HUES6 (cell line): ENCODE measurements at regions not wholly inside any gene's neighbourhood (a gene's known extent, or its start where the extent isn't known, plus 50 kb on each side); places are given as distances from the start of the nearest gene placed in this dataset.

Experiments
- H3K27ac ChIP-seq: 2 replicates; pipeline ENCODE4 v1.7.0; 2013; ENCODE audit warnings: low read depth, mild to moderate bottlenecking, low read length, inconsistent platforms
- H3K27me3 ChIP-seq: 2 replicates; pipeline ENCODE4 v1.6.1; 2013; ENCODE audit warnings: low read length; ENCODE audit not compliant: control insufficient read depth, insufficient read depth
- H3K36me3 ChIP-seq: 2 replicates; pipeline ENCODE4 v1.6.1; 2013; ENCODE audit warnings: low read length; ENCODE audit not compliant: control insufficient read depth, insufficient read depth
- H3K4me1 ChIP-seq: 2 replicates; pipeline ENCODE4 v1.6.1; 2013; ENCODE audit warnings: low read length; ENCODE audit not compliant: control insufficient read depth, insufficient read depth
- H3K4me3 ChIP-seq: 2 replicates; pipeline ENCODE4 v1.5.1; 2013; ENCODE audit warnings: low read depth, low read length
- H3K9ac ChIP-seq: one replicate; pipeline ENCODE4 v1.6.1; 2013; ENCODE audit warnings: mild to moderate bottlenecking, low read length
- H3K9me3 ChIP-seq: 2 replicates; pipeline ENCODE4 v1.6.1; 2013; ENCODE audit warnings: low read depth, low read length; ENCODE audit not compliant: control insufficient read depth, insufficient read depth

DNA sequence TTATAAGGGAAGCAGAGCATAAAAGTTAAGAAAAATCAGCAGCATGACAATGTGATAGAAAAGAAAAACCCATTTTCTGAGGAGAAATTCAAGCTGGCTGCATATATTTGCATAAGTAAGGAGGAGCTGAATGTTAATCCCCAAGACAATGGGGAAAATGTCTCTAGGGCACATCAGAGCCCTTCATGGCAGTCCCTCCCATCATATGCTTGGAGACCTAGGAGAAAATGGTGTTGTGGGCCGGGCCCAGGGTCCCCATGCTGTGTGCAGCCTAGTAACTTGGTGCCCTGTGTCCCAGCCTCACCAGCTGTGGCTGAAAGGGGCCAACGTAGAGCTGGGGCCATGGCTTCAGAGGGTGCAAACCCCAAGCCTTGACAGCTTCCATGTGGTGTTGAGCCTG, 100.6 kb upstream of the PLPPR4 start:
- Histone ChIP-seq H3K27ac (no peak overlapping the region), H3K9me3 (no peaks in the 10 kb centered on the region), H3K4me3 (no peak overlapping the region), H3K9ac (no peak overlapping the region), H3K4me1 (no peaks in the 10 kb centered on the region), H3K27me3 (no peaks in the 10 kb centered on the region), H3K36me3 (no peaks in the 10 kb centered on the region)

DNA sequence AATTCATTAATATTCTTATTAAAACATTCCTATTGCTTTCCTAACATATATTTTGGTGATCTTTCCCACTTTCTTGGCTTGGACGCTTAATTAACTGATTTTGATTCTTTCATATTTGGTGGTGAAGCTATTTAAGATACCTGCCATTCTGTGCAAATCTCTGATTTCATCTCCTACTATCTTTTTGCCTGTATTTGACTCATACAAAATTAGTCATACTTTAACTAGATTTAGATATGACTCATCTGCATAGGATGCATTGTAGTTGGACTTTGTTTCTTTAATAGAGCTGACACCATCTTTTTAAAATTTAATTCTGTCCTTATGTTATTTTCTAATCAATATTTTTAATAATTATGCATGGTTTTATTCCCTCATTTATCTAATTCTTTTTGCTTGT, 93.8 kb upstream of the PLPPR4 start:
- Histone ChIP-seq H3K36me3 (no peaks in the 10 kb centered on the region), H3K4me1 (no peaks in the 10 kb centered on the region), H3K27me3 (no peaks in the 10 kb centered on the region), H3K9ac (no peak overlapping the region), H3K27ac (no peak overlapping the region), H3K4me3 (no peak overlapping the region), H3K9me3 (no peaks in the 10 kb centered on the region)

DNA sequence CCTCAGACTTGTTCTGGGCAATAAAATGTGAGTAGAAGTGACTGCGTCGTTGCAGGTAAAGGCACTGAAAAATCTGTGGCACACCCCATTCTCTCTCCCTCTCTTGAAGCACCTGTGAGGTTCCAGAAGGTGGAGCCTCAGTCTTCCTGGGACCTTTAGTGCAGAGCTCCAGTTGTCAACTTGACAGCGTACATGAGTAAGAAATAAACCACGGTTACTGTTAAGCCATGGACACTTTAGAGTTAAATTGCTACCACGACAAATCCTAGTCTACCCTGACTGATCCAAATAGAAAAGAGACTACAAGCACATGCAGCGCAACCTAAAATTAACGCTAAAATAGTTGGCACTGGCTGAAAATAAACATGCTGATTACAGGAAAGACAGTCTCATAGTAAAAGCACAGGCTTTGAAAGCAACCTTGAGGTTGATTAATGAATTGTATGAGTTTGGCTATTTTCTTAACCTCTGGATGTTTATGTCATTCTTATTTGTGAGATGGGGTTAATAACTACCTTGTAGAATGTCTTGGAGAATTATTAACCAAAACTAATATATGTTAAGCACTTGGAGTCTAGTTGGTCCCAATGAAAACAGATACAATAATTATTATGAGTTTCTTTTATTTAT, 93.0 kb upstream of the PLPPR4 start:
- Histone ChIP-seq H3K27ac (no peak overlapping the region), H3K27me3 (no peaks in the 10 kb centered on the region), H3K4me1 (no peaks in the 10 kb centered on the region), H3K9me3 (no peaks in the 10 kb centered on the region), H3K36me3 (no peaks in the 10 kb centered on the region), H3K4me3 (no peak overlapping the region), H3K9ac (no peak overlapping the region)

DNA sequence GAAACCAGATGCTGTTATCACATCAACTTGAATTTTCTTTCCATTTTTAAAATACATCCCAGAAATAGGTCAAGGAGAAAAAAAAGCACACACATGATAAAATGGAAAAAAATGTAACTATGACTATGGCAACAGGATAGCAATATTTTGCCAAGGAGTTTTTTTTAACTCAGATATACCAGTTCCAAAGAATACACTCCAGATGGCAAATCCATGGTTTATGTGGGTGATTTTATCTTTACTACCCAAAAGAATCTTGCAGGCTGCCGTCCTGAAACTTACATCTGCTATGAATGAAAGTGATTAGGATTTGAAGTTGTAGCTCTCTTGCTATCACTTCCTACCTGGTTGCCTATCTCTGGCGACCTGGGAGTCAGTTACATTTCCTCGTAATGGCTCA, 91.0 kb upstream of the PLPPR4 start:
- H3K9me3 ChIP-seq: no peaks in the 10 kb centered on the region

DNA sequence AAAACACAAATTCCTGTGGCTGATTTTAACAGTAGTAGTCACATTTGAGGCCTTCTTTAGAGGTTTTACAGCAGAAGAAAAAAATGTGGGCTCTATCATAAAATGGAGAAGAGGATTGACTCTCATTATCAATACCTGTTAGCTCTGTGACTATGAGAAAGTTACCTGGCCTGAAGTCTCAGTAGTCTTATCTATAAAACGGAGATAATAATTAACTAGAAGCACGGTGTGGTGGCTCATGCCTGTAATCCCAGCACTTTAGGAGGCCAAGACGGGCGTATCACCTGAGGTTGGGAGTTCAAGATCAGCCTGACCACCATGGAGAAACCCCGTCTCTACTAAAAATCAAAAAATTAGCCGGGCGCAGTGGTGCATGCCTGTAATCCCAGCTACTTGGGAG, 90.4 kb upstream of the PLPPR4 start:
- Histone ChIP-seq H3K36me3 (no peaks in the 10 kb centered on the region), H3K4me1 (no peaks in the 10 kb centered on the region), H3K4me3 (no peak overlapping the region), H3K9me3 (no peaks in the 10 kb centered on the region), H3K9ac (no peak overlapping the region), H3K27ac (no peak overlapping the region), H3K27me3 (no peaks in the 10 kb centered on the region)

More for the DNA sequence above, 91.0 kb upstream of the PLPPR4 start:
- no peaks in the 10 kb centered on the region for H3K4me1 ChIP-seq
- H3K27me3 ChIP-seq: no peaks in the 10 kb centered on the region
- H3K36me3 ChIP-seq: no peaks in the 10 kb centered on the region
- no peak overlapping the region for H3K27ac ChIP-seq
- H3K9ac ChIP-seq: no peak overlapping the region
- H3K4me3 ChIP-seq: no peak overlapping the region

DNA sequence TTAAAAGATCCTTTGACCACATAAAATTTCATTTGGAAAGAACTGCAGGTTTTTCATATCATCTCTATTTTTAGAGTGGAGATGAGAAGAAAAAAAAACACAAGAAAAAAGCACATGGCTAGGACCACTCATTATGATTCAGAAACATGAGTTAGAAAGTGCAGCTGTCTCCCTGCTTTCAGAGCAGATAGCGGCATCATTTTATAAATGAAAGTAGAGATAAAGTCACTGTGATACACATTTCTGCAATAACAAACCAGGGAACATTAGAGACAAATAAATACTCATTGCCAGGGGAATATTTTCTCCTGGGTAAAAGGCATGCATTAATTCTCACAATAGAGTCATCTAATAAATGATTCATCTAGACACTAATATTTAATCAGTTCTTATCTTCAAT, 87.5 kb upstream of the PLPPR4 start:
- Histone ChIP-seq H3K4me1 (no peaks in the 10 kb centered on the region), H3K4me3 (no peak overlapping the region), H3K9me3 (no peaks in the 10 kb centered on the region), H3K36me3 (no peaks in the 10 kb centered on the region), H3K27ac (no peak overlapping the region), H3K27me3 (no peaks in the 10 kb centered on the region), H3K9ac (no peak overlapping the region)

DNA sequence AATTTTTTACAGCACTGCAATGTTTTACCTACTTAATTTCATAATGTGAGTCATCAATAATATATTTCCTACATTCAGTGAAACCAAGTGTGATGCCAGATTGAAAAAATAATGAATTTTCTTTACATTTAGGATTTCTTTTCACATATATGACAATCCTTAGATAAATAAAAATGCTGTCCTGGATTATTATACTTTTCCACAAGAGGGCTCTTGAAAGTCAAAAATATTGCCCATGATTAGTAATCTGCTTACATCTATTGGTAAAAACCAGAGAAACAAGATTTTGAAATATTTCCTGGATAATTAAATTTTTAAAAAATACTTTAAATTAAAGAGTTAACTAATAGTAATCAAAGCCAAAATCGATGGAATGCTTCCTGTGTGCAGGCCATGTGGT, 86.8 kb upstream of the PLPPR4 start:
- Histone ChIP-seq H3K27me3 (no peaks in the 10 kb centered on the region), H3K9me3 (no peaks in the 10 kb centered on the region), H3K4me1 (no peaks in the 10 kb centered on the region), H3K4me3 (no peak overlapping the region), H3K9ac (no peak overlapping the region), H3K36me3 (no peaks in the 10 kb centered on the region), H3K27ac (no peak overlapping the region)

DNA sequence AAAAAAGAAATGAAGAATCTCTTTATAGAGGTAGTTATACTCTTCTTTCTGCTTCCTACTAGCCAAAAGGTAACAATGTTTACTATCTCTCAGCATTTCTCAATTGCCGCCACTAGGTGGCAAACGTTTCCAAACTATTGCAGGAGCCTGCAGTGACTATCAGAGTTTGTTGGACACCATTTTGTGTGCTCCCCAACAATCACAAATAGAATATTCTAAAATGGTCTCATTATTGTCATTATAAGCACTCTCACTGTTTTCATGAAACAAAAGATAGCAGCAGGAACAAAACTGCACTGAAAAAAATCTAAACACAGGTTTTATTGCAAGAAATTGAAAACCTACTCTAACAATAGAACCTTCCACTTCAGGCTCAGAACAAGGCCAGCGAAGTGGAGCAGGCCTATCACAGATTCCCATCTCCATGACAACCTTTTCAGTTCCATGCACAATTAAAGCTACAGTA, 83.9 kb upstream of the PLPPR4 start:
- Histone ChIP-seq H3K9ac (no peak overlapping the region), H3K4me3 (no peak overlapping the region), H3K9me3 (no peaks in the 10 kb centered on the region), H3K27ac (peak overlapping the region; percentile 29; the same call in 1 of the 2 replicates), H3K4me1 (no peaks in the 10 kb centered on the region), H3K27me3 (no peaks in the 10 kb centered on the region), H3K36me3 (no peaks in the 10 kb centered on the region)

DNA sequence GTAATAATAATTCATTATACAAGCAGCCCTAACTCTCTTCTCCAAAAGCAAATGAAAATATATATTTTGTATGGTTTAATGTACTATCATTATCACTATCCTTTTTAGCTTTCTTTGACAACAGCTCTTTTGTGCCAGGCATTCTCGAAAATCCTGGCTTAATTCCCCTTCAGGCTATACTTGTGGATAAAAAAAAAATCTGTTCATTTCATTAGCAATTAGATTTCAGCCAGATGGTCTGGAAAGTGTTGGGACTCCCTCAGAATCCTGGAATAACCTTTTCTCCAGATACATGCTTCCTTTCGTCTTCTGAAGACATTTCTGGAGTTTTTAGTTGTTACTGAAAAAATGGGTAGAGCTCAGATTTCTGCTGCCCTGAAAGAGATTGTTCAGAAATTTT, 83.4 kb upstream of the PLPPR4 start:
- no peak overlapping the region for H3K4me3 ChIP-seq
- no peaks in the 10 kb centered on the region for H3K9me3 ChIP-seq
- no peaks in the 10 kb centered on the region for H3K27me3 ChIP-seq
- H3K9ac ChIP-seq: no peak overlapping the region
- H3K36me3 ChIP-seq: no peaks in the 10 kb centered on the region
- H3K4me1 ChIP-seq: no peaks in the 10 kb centered on the region
- no peak overlapping the region for H3K27ac ChIP-seq

DNA sequence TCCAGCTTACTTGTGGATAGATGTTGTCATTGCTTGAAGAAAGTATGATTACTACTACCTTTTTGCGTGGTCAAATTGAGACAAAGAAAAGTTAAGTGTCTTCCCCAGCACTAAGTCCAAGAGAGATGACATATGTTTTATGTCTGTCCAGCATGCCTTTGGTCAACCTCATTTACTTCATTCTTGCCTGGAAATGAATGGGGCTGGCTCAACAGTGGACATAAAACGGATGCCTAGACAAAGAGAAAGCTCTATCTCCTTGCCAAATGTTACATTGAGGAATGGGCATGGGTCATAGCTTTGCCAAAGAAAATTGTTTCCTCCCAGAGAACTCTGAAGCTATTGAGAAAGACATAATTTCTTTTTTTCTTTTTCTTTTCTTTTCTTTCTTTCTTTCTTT, 82.4 kb upstream of the PLPPR4 start:
- H3K9me3 ChIP-seq: no peaks in the 10 kb centered on the region
- H3K27me3 ChIP-seq: no peaks in the 10 kb centered on the region
- no peak overlapping the region for H3K4me3 ChIP-seq
- H3K27ac ChIP-seq: no peak overlapping the region
- no peak overlapping the region for H3K9ac ChIP-seq
- no peaks in the 10 kb centered on the region for H3K36me3 ChIP-seq
- no peaks in the 10 kb centered on the region for H3K4me1 ChIP-seq

DNA sequence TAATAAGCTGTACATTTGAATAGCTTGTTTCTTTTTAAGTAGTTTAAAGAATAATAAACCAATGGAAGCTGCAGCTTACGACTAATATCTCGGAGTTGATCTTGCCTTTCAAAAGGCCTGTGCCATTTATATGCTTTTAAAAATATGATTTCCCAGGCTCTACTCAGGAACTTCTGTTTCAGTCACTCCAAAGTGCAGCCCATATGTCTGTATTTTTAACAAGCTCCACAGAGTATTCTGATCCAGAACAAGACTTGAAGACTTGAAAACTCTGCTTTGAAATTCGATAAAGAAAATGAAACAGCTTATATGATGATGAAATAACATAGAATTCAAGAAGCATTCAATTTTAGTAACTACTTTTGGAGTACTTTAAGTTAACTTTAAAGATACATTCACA, 79.1 kb upstream of the PLPPR4 start:
- H3K36me3 ChIP-seq: no peaks in the 10 kb centered on the region
- no peaks in the 10 kb centered on the region for H3K27me3 ChIP-seq
- no peak overlapping the region for H3K27ac ChIP-seq
- no peak overlapping the region for H3K9ac ChIP-seq
- no peaks in the 10 kb centered on the region for H3K4me1 ChIP-seq
- no peak overlapping the region for H3K4me3 ChIP-seq
- H3K9me3 ChIP-seq: no peaks in the 10 kb centered on the region

DNA sequence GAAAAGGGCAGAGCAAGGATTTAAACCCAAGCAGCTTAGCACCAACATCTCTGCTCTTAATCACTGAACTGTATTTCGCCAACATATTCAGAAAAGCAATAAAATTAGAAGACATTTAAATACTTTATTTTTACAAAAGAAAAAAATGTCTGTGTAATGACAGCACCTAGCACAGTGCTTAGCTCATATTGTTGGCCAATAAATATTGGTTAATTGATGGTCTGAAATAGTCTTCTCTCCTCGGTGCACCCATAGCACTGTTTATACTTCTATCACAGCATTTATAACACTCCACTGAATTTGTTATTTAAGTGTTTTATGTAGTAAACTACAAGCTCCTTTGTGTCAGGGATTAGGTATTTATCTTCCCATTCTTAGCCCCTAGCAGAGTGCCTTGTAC, 70.9 kb upstream of the PLPPR4 start:
- no peak overlapping the region; the same call in 1 of the 2 replicates for H3K27ac ChIP-seq
- H3K9ac ChIP-seq: no peak overlapping the region
- H3K36me3 ChIP-seq: no peaks in the 10 kb centered on the region
- H3K4me3 ChIP-seq: no peak overlapping the region
- no peaks in the 10 kb centered on the region for H3K9me3 ChIP-seq
- no peaks in the 10 kb centered on the region for H3K4me1 ChIP-seq
- no peaks in the 10 kb centered on the region for H3K27me3 ChIP-seq
